Fibroblast of mammary gland (primary cell): ENCODE measurements at regions not wholly inside any gene's neighbourhood (a gene's known extent, or its start where the extent isn't known, plus 50 kb on each side); places are given as distances from the start of the nearest gene placed in this dataset.

Source experiments
- DNase-seq: peaks from one replicate; pipeline ENCODE4 v3.0.0-alpha.2; 2010; ENCODE audit warnings: low read depth
- H3K4me3 ChIP-seq: 2 replicates; pipeline ENCODE4 v1.5.1; 2011; ENCODE audit warnings: low read depth, mild to moderate bottlenecking, low read length, moderate library complexity; ENCODE audit not compliant: control insufficient read depth
- CTCF ChIP-seq: conservative IDR thresholded peaks from 2 replicates; pipeline ENCODE4 v1.5.1; 2011; ENCODE audit warnings: low read depth, low read length, inconsistent platforms; ENCODE audit not compliant: control insufficient read depth, insufficient read depth

GRCh38 chr4:33088713-33089112 is 2368.5 kb downstream of the PCDH7 start:
- no peak for TF ChIP-seq CTCF
- no peak overlapping the region for H3K4me3 ChIP-seq
- peak; percentile 73 for DNase-seq

GRCh38 chr4:33090910-33091309 is 2370.7 kb downstream of the PCDH7 start:
- no peak for TF ChIP-seq CTCF
- no peak overlapping the region for H3K4me3 ChIP-seq

GRCh38 chr4:33091961-33092360 is 2371.8 kb downstream of the PCDH7 start:
- no peak for TF ChIP-seq CTCF
- H3K4me3 ChIP-seq, result no peak overlapping the region
- peak; percentile 69 for DNase-seq

More at GRCh38 chr4:33090910-33091309, 2370.7 kb downstream of the PCDH7 start:
- no peak for DNase-seq

GRCh38 chr4:33104273-33104672 is 2384.1 kb downstream of the PCDH7 start:
- DNase-seq, result no peak
- H3K4me3 ChIP-seq, result no peak overlapping the region
- TF ChIP-seq CTCF, result no peak

GRCh38 chr4:33107814-33108213 is 2387.6 kb downstream of the PCDH7 start:
- TF ChIP-seq CTCF, result no peak
- H3K4me3 ChIP-seq, result no peak overlapping the region
- peak; percentile 56 for DNase-seq

- DNase-seq, result peak; percentile 28
- no peak overlapping the region for H3K4me3 ChIP-seq
These were observed 2390.9 kb downstream of the PCDH7 start for GRCh38 chr4:33111117-33111516.

More at GRCh38 chr4:33111117-33111516, 2390.9 kb downstream of the PCDH7 start:
- no peak for TF ChIP-seq CTCF
